ENCODE measurements at regions not wholly inside any gene's neighbourhood (a gene's known extent, or its start where the extent isn't known, plus 50 kb on each side); places are given as distances from the start of the nearest gene placed in this dataset.
"Not testable (repeated sequence)": the region's sequence is repeated elsewhere in the genome, so short reads cannot be mapped to it uniquely, and the experiment has no call there.

DNA sequence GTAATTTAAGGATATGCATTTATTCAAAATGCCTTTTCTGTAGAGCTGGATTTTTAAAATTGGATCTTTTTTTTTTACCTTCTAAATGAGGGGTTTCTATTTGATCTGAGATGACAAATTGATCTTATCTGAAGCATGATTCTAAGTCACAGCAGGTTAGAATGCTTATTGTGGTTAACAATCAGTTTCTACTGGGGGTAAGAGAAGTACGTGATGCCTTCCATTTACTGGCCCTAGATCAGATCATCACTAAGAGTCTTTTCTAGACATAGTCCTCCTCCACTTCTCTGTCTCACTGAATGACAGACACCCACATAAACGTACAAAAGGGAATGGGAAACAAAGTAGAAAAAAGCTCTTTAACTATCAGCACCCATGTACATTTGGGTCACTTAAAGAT, 231.9 kb downstream of the DMAC1 start:
- POLR2A ChIA-PET = no interaction called here
- Mint-ChIP-seq H3K4me1 (ENCODE audit: low read depth) (no peaks in the 10 kb centered on the region), H3K27ac (no peak overlapping the region), H3K36me3 (ENCODE audit: low read depth) (no peaks in the 10 kb centered on the region), H3K27me3 (ENCODE audit: low read depth) (peaks cover 14% of the 10 kb centered on the region), H3K9me3 (ENCODE audit: insufficient read depth) (no peaks in the 10 kb centered on the region), H3K4me3 (no peak overlapping the region)
- ATAC-seq (no peak), DNase-seq (no peak)
- CTCF ChIA-PET = interaction anchor here (1.0 kb wide), 1 partner anchor 515 kb away, joined by 5 read pairs; no protein-coding TSS in a partner anchor

GRCh38 chr9:7561527-7562080, 238.0 kb downstream of the DMAC1 start:
- Mint-ChIP-seq H3K4me1 (ENCODE audit: low read depth) (no peaks in the 10 kb centered on the region), H3K4me3 (no peak overlapping the region), H3K27me3 (ENCODE audit: low read depth) (peaks cover 9% of the 10 kb centered on the region), H3K9me3 (ENCODE audit: insufficient read depth) (no peaks in the 10 kb centered on the region), H3K27ac (no peak overlapping the region), H3K36me3 (ENCODE audit: low read depth) (no peaks in the 10 kb centered on the region)
- ATAC-seq (no peak), DNase-seq (no peak)
- ChIA-PET POLR2A (no interaction called here), CTCF (no interaction called here)

DNA sequence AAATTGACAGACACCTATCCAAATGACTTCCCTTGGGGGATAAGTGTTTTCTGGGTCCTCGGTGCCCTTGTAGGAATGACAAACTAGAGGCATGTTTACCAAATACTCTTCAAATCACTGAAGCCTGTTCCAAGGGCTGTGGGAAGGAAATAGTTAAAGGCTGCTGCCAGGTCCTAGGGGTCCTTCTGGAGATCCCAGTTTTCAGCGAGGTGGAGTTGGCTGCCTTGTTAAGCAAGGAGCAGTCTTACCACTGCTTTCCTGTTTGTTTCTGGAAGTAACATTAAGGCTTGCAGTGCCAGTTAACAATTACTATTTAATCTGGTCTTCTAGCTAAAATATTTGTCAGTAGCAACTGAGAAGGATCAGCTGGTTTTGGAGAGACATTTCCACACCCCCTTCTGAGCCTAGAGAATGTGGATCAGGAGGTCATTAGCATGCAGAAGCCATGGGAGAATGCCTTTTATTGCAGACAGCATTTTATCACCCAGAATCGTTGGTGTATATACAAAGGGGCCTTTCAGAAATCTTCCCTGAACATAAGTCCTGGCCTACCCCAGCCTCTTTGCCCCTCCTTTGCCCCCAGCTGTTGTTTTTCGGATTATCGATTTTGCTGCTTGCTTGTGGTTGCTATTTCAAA, 238.8 kb downstream of the DMAC1 start:
- H3K27ac Mint-ChIP-seq = no peak overlapping the region
- ChIA-PET POLR2A (no interaction called here), CTCF (no interaction called here)
- H3K4me3 Mint-ChIP-seq = no peak overlapping the region
- no peaks in the 10 kb centered on the region for H3K4me1 Mint-ChIP-seq (ENCODE audit: low read depth)
- H3K27me3 Mint-ChIP-seq (ENCODE audit: low read depth) = peaks cover 9% of the 10 kb centered on the region
- no peaks in the 10 kb centered on the region for H3K36me3 Mint-ChIP-seq (ENCODE audit: low read depth)
- DNase-seq (no peak), ATAC-seq (no peak)
- no peaks in the 10 kb centered on the region for H3K9me3 Mint-ChIP-seq (ENCODE audit: insufficient read depth)

GRCh38 chr9:7554699-7555098, 244.9 kb downstream of the DMAC1 start:
- Mint-ChIP-seq H3K4me1 (ENCODE audit: low read depth) (no peaks in the 10 kb centered on the region), H3K4me3 (no peak overlapping the region), H3K27ac (no peak overlapping the region), H3K36me3 (ENCODE audit: low read depth) (no peaks in the 10 kb centered on the region), H3K27me3 (ENCODE audit: low read depth) (peaks cover 7% of the 10 kb centered on the region), H3K9me3 (ENCODE audit: insufficient read depth) (no peaks in the 10 kb centered on the region)
- ChIA-PET POLR2A (no interaction called here), CTCF (no interaction called here)
- DNase-seq (no peak), ATAC-seq (no peak)

- POLR2A ChIA-PET; ATAC-seq; H3K9me3 Mint-ChIP-seq (ENCODE audit: insufficient read depth); DNase-seq; H3K27ac Mint-ChIP-seq; H3K4me3 Mint-ChIP-seq; H3K36me3 Mint-ChIP-seq (ENCODE audit: low read depth); H3K27me3 Mint-ChIP-seq (ENCODE audit: low read depth); CTCF ChIA-PET; H3K4me1 Mint-ChIP-seq (ENCODE audit: low read depth): not testable (repeated sequence)
Observed at GRCh38 chr9:7552706-7553105, 246.9 kb downstream of the DMAC1 start.

GRCh38 chr9:7549249-7549648, 250.3 kb downstream of the DMAC1 start:
- Mint-ChIP-seq H3K4me3 (no peak overlapping the region), H3K27me3 (ENCODE audit: low read depth) (peaks cover 10% of the 10 kb centered on the region), H3K9me3 (ENCODE audit: insufficient read depth) (no peaks in the 10 kb centered on the region), H3K4me1 (ENCODE audit: low read depth) (no peaks in the 10 kb centered on the region), H3K27ac (no peak overlapping the region), H3K36me3 (ENCODE audit: low read depth) (no peaks in the 10 kb centered on the region)
- POLR2A ChIA-PET = no interaction called here
- DNase-seq (no peak), ATAC-seq (no peak)
- CTCF ChIA-PET = no interaction called here

GRCh38 chr9:7546261-7546660, 253.3 kb downstream of the DMAC1 start:
- H3K36me3 Mint-ChIP-seq (ENCODE audit: low read depth) = no peaks in the 10 kb centered on the region
- ChIA-PET POLR2A (no interaction called here), CTCF (no interaction called here)
- ATAC-seq (no peak), DNase-seq (no peak)
- H3K27me3 Mint-ChIP-seq (ENCODE audit: low read depth) = peaks cover 9% of the 10 kb centered on the region
- no peak overlapping the region for H3K27ac Mint-ChIP-seq
- no peaks in the 10 kb centered on the region for H3K9me3 Mint-ChIP-seq (ENCODE audit: insufficient read depth)
- no peaks in the 10 kb centered on the region for H3K4me1 Mint-ChIP-seq (ENCODE audit: low read depth)
- H3K4me3 Mint-ChIP-seq = no peak overlapping the region

DNA sequence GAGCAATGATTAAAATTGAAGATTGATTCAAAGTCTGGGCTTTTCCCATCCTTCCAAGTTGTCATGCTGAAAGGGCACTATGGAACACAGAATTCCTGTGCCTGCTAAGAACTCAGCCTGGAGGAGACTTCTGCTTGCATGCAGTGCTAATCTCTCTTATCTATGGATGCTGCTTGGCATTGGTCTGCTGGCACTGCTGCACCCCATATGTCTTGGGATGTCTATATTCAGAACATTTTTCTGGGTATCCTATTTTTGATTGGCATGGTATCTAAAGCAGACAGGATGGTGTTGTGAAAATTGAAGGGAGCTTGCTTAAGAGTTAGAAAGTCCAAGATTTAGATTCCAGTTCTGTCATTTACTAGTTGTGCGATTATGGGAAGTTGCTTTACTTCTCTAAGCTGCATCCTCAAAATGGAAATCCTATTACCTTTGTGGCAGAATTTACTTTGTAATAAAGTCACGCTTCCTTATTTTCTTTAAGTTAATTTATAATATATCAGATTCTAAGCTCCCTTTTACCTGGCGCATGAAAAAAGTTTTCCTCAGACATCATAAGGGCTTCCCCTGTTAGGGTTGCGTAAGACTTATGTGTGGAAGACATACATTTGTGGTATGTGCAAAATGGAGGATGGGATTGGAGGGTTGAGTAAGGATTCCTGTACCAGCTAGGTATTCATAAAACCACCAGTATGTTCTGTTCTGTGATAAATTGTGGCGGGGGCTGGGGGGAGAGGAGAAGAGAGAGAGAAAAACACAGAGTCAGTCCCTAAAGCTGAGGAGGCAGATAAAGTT, 254.0 kb downstream of the DMAC1 start:
- Mint-ChIP-seq H3K36me3 (ENCODE audit: low read depth) (no peaks in the 10 kb centered on the region), H3K9me3 (ENCODE audit: insufficient read depth) (no peaks in the 10 kb centered on the region), H3K27ac (no peak overlapping the region), H3K4me3 (no peak overlapping the region), H3K4me1 (ENCODE audit: low read depth) (no peaks in the 10 kb centered on the region), H3K27me3 (ENCODE audit: low read depth) (peaks cover 10% of the 10 kb centered on the region)
- CTCF ChIA-PET = interaction anchor here (1.0 kb wide), 1 partner anchor 11 kb away, joined by 3 read pairs; no protein-coding TSS in a partner anchor
- ATAC-seq (no peak), DNase-seq (no peak)
- POLR2A ChIA-PET = no interaction called here

DNA sequence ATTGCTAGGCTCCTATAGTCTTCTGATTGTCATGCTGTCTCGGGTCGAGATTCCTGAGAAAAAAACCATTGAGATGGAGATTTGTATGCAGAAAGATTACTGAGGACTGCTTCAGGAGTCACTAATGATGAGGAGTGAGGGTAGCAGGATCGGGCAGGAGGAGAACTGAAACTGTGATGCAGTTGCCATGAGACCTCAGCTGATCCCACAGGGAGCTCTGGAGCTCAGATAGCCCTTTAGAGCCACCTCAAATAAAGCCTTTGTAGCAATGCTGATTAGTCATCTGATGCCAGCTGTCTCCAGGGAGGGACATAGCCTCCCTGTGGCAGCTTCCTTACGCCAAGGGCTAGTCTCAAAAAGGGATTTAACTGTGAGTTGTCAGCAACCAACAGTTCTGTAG, 256.9 kb downstream of the DMAC1 start:
- no peak overlapping the region for H3K4me3 Mint-ChIP-seq
- no peak overlapping the region for H3K27ac Mint-ChIP-seq
- no peaks in the 10 kb centered on the region for H3K9me3 Mint-ChIP-seq (ENCODE audit: insufficient read depth)
- no peaks in the 10 kb centered on the region for H3K4me1 Mint-ChIP-seq (ENCODE audit: low read depth)
- DNase-seq (no peak), ATAC-seq (no peak)
- peaks cover 12% of the 10 kb centered on the region for H3K27me3 Mint-ChIP-seq (ENCODE audit: low read depth)
- POLR2A ChIA-PET = no interaction called here
- CTCF ChIA-PET = no interaction called here
- no peaks in the 10 kb centered on the region for H3K36me3 Mint-ChIP-seq (ENCODE audit: low read depth)

GRCh38 chr9:7542126-7542525, 257.5 kb downstream of the DMAC1 start:
- H3K36me3 Mint-ChIP-seq (ENCODE audit: low read depth) = no peaks in the 10 kb centered on the region
- POLR2A ChIA-PET = no interaction called here

GRCh38 chr9:7536310-7536939, 263.2 kb downstream of the DMAC1 start:
- peaks cover 4% of the 10 kb centered on the region for H3K27me3 Mint-ChIP-seq (ENCODE audit: low read depth)
- ChIA-PET POLR2A (no interaction called here), CTCF (interaction anchor here (1.2 kb wide), 1 partner anchor 709 kb away, joined by 10 read pairs; no protein-coding TSS in a partner anchor)
- peaks cover 27% of the 10 kb centered on the region for H3K4me1 Mint-ChIP-seq (ENCODE audit: low read depth)
- DNase-seq (peak; percentile 67), ATAC-seq (peak; percentile 80)
- no peaks in the 10 kb centered on the region for H3K36me3 Mint-ChIP-seq (ENCODE audit: low read depth)
- H3K27ac Mint-ChIP-seq = no peak overlapping the region
- H3K9me3 Mint-ChIP-seq (ENCODE audit: insufficient read depth) = no peaks in the 10 kb centered on the region
- no peak overlapping the region for H3K4me3 Mint-ChIP-seq

More at GRCh38 chr9:7542126-7542525, 257.5 kb downstream of the DMAC1 start:
- H3K27me3 Mint-ChIP-seq (ENCODE audit: low read depth) = peaks cover 12% of the 10 kb centered on the region
- H3K27ac Mint-ChIP-seq = no peak overlapping the region
- ATAC-seq (no peak), DNase-seq (no peak)
- H3K4me1 Mint-ChIP-seq (ENCODE audit: low read depth) = no peaks in the 10 kb centered on the region
- H3K4me3 Mint-ChIP-seq = no peak overlapping the region
- CTCF ChIA-PET = no interaction called here
- H3K9me3 Mint-ChIP-seq (ENCODE audit: insufficient read depth) = no peaks in the 10 kb centered on the region
